HEK293T (cell line): ENCODE measurements at regions not wholly inside any gene's neighbourhood (a gene's known extent, or its start where the extent isn't known, plus 50 kb on each side); places are given as distances from the start of the nearest gene placed in this dataset.

ENCODE experiments used
- ARNT ChIP-seq: fragments of 450-650 bp; IDR thresholded peaks from 2 replicates; pipeline ENCODE4 v1.6.1; 2017; ENCODE audit warnings: mild to moderate bottlenecking
- BHLHE40 ChIP-seq: fragments of 450-650 bp; IDR thresholded peaks from 2 replicates; pipeline ENCODE4 v1.6.1; 2016; ENCODE audit warnings: mild to moderate bottlenecking, moderate library complexity, borderline replicate concordance
- FOXK2 ChIP-seq: fragments of 450-650 bp; IDR thresholded peaks from 2 replicates; pipeline ENCODE4 v1.6.1; 2016; ENCODE audit warnings: mild to moderate bottlenecking
- FOXM1 ChIP-seq: fragments of 450-650 bp; IDR thresholded peaks from 2 replicates; pipeline ENCODE4 v1.6.1; 2017; ENCODE audit warnings: mild to moderate bottlenecking, borderline replicate concordance
- PKNOX1 ChIP-seq: fragments of 450-650 bp; IDR thresholded peaks from 2 replicates; pipeline ENCODE4 v1.6.1; 2016
- SUZ12 ChIP-seq: fragments of 450-650 bp; IDR thresholded peaks from 2 replicates; pipeline ENCODE4 v1.6.1; 2016; ENCODE audit warnings: mild to moderate bottlenecking
- TARDBP ChIP-seq: fragments of 450-650 bp; IDR thresholded peaks from 2 replicates; pipeline ENCODE4 v1.6.1; 2016

- TF ChIP-seq FOXK2 (no peak), TARDBP (no peak), FOXM1 (no peak), PKNOX1 (no peak), BHLHE40 (no peak), SUZ12 (no peak), ARNT (no peak)
These were observed 245.4 kb downstream of the DUSP6 start for GRCh38 chr12:89106950-89107349.
